GM12878 (cell line): ENCODE measurements at regions not wholly inside any gene's neighbourhood (a gene's known extent, or its start where the extent isn't known, plus 50 kb on each side); places are given as distances from the start of the nearest gene placed in this dataset.
"Not testable (repeated sequence)": the region's sequence is repeated elsewhere in the genome, so short reads cannot be mapped to it uniquely, and the experiment has no call there.

Experiments
- CEBPZ ChIP-seq: fragments of 150-350 bp; IDR thresholded peaks from 2 replicates; pipeline ENCODE4 v1.6.1; 2016; ENCODE audit warnings: low read depth, low read length
- FOXM1 ChIP-seq: IDR thresholded peaks from 2 replicates; pipeline ENCODE4 v1.6.1; 2012; ENCODE audit warnings: low read depth, mild to moderate bottlenecking, inconsistent platforms, low read length, moderate library complexity
- MXI1 ChIP-seq: fragments of 150-350 bp; IDR thresholded peaks from 2 replicates; pipeline ENCODE4 v1.6.1; 2011; ENCODE audit warnings: low read depth, mild to moderate bottlenecking, inconsistent platforms, low read length, improper control_type of control experiment
- RAD21 ChIP-seq: IDR thresholded peaks from 2 replicates; pipeline ENCODE4 v1.6.1; 2011; ENCODE audit warnings: mild to moderate bottlenecking, low read depth, low read length, moderate library complexity; ENCODE audit not compliant: insufficient read depth
- SUZ12 ChIP-seq: fragments of 200-600 bp; sonication (generic); IDR thresholded peaks from one replicate; pipeline ENCODE4 v1.6.1; 2018; ENCODE audit warnings: antibody characterized with exemption, mild to moderate bottlenecking; ENCODE audit not compliant: unreplicated experiment
- TAF1 ChIP-seq: IDR thresholded peaks from 2 replicates; pipeline ENCODE4 v1.6.1; 2011; ENCODE audit warnings: mild to moderate bottlenecking, low read depth, low read length, borderline replicate concordance
- TF ChIP-seq, protein P1 (sequence below): IDR thresholded peaks from 2 replicates; pipeline ENCODE4 v1.6.1; 2011; ENCODE audit warnings: borderline replicate concordance, low read depth, mild to moderate bottlenecking, moderate library complexity, mixed read lengths, low read length; ENCODE audit not compliant: insufficient read depth; ENCODE audit errors: extremely low read length
- TF ChIP-seq, protein P2 (sequence below), 3 experiments: IDR thresholded peaks in 2 of 3; conservative IDR thresholded peaks in 1 of 3; 2 replicates each; pipeline ENCODE4 v1.5.1; 2011; ENCODE audit warnings: low read depth in 3 of 3, low read length in 3 of 3, mild to moderate bottlenecking in 3 of 3, control low read depth in 2 of 3, moderate library complexity in 2 of 3, inconsistent platforms in 1 of 3, mixed read lengths in 1 of 3; ENCODE audit not compliant: control insufficient read depth in 2 of 3, insufficient read depth in 1 of 3; ENCODE audit errors: extremely low read depth in 1 of 3

- not testable (repeated sequence) for TF ChIP-seq CEBPZ, TAF1, SUZ12, MXI1, FOXM1, RAD21
- TF ChIP-seq, protein P1, sequence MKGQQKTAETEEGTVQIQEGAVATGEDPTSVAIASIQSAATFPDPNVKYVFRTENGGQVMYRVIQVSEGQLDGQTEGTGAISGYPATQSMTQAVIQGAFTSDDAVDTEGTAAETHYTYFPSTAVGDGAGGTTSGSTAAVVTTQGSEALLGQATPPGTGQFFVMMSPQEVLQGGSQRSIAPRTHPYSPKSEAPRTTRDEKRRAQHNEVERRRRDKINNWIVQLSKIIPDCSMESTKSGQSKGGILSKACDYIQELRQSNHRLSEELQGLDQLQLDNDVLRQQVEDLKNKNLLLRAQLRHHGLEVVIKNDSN, result not testable (repeated sequence)
- TF ChIP-seq, protein P2, sequence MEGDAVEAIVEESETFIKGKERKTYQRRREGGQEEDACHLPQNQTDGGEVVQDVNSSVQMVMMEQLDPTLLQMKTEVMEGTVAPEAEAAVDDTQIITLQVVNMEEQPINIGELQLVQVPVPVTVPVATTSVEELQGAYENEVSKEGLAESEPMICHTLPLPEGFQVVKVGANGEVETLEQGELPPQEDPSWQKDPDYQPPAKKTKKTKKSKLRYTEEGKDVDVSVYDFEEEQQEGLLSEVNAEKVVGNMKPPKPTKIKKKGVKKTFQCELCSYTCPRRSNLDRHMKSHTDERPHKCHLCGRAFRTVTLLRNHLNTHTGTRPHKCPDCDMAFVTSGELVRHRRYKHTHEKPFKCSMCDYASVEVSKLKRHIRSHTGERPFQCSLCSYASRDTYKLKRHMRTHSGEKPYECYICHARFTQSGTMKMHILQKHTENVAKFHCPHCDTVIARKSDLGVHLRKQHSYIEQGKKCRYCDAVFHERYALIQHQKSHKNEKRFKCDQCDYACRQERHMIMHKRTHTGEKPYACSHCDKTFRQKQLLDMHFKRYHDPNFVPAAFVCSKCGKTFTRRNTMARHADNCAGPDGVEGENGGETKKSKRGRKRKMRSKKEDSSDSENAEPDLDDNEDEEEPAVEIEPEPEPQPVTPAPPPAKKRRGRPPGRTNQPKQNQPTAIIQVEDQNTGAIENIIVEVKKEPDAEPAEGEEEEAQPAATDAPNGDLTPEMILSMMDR (IDR thresholded peaks at IDR 0.05 in 2 of 3, conservative IDR thresholded peaks at IDR 0.05 in 1 of 3; ENCODE audit: control insufficient read depth in 2 of 3, extremely low read depth in 1 of 3, insufficient read depth in 1 of 3, low read depth in 3 of 3, low read length in 3 of 3), result not testable (repeated sequence)
Measured at GRCh38 chr1:224038832-224039231, 75.1 kb upstream of the FBXO28 start.
